ENCODE measurements at regions not wholly inside any gene's neighbourhood (a gene's known extent, or its start where the extent isn't known, plus 50 kb on each side); places are given as distances from the start of the nearest gene placed in this dataset.

DNA sequence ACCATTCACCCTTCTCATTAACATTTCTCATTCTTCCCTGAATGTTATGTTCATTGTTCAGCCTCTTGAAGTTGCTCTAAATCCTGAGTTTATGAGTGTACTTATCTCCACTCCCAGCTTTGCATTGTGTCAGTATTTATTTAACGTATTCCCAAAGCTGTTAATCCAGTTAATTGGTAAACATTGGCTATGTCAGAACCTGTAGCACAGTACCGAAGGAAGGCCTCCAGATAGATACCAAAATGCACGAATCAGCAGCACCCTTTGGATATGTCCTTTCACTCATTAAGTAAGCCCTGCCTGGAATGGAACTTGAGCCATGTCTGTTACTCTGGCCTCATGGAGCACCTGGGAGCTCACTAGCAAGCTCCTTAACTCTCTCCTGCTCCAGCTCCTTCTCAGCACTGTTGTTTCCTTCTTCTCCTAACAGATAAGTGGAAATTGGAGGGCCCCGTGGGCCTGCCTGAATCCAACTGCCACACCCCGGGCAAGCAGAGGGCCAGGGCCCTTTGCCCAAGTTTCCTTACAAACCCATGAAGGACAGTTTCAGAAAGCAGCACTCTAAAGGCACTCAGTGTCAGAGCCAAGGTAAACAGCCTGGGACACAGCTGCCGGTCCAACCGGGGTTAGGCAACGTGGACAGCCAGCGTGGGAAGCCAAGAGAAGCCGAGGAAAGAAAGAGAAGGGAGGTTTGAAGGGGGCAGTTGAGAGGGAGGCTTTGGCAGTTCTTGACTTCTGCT is 155.0 kb upstream of the SERP2 start:
- Histone ChIP-seq H3K9me3 (no peaks in the 10 kb centered on the region), H3K27ac (peak overlapping the region; percentile 55 to 88 (median 80)), H3K27me3 (no peaks in the 10 kb centered on the region), H3K4me1 (peaks cover 0 to 35% (median 12%) of the 10 kb centered on the region in 4 donors), H3K4me3 (no peak overlapping the region), H3K36me3 (no peaks in the 10 kb centered on the region)
- WGBS, 2 donors, result 51 to 54% methylated on average over 10 of the region's 10 CpGs
- peak; percentile 72 to 75 for DNase-seq (ENCODE audit: low spot score in 2 of 2)
- TF ChIP-seq EP300 (IDR thresholded peaks at IDR 0.05) (peak in 1 of 2 donors; percentile 84), POLR2A (IDR thresholded peaks at IDR 0.05) (no peak)

DNA sequence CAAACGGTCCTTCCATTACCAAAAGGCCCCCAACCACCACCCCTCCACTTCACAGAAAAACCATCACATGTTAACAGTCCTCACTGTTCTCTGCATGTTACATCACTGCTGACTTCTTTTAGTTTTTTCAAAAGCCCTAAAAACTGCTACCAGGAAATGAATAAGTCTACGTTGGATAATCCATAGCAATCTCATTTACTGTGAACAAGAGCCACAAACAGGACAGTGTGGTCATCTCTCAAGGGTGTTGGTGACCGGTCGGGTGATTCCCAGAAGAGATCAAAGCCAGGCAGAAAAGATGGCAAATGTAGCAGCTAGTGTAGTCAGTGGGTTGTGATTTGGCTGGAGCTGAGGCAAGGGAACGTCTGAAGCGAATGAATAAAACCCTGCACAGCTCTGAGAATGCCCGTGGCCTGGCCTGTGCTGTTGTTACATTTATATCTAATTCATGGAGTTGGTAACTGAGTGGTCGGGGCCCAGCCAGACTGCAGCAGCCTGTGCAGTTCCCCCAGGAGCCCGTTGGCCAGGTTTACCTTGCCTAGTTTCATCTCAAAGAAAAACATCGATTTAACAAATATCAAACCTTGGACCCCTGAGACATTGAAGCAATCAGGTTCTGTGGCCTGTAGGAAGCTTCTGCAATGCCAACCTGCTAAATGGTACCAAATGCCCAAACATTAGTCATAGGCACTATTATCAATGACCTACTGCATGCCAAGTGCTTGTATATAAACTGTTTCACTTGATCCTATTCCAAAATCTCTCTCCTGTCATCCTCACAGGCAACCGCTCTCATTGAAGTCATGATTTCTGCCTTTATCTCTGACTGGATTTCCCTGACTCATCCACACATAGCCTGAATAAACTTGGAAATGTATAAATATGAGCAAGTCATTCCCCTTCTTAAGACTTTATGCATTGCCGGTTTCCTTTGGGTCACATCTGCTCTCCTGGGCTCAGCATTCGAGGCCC is 153.8 kb upstream of the SERP2 start:
- no peak for DNase-seq (ENCODE audit: low spot score in 2 of 2)
- Histone ChIP-seq H3K4me3 (no peak overlapping the region), H3K4me1 (peaks cover 0 to 41% (median 12%) of the 10 kb centered on the region in 4 donors), H3K36me3 (no peaks in the 10 kb centered on the region), H3K9me3 (no peaks in the 10 kb centered on the region), H3K27me3 (no peaks in the 10 kb centered on the region), H3K27ac (peak overlapping the region; percentile 55 to 88 (median 80))
- no peak for TF ChIP-seq EP300 (IDR thresholded peaks at IDR 0.05)
- TF ChIP-seq, protein P1, sequence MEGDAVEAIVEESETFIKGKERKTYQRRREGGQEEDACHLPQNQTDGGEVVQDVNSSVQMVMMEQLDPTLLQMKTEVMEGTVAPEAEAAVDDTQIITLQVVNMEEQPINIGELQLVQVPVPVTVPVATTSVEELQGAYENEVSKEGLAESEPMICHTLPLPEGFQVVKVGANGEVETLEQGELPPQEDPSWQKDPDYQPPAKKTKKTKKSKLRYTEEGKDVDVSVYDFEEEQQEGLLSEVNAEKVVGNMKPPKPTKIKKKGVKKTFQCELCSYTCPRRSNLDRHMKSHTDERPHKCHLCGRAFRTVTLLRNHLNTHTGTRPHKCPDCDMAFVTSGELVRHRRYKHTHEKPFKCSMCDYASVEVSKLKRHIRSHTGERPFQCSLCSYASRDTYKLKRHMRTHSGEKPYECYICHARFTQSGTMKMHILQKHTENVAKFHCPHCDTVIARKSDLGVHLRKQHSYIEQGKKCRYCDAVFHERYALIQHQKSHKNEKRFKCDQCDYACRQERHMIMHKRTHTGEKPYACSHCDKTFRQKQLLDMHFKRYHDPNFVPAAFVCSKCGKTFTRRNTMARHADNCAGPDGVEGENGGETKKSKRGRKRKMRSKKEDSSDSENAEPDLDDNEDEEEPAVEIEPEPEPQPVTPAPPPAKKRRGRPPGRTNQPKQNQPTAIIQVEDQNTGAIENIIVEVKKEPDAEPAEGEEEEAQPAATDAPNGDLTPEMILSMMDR (IDR thresholded peaks at IDR 0.05), result no peak
- no peak for TF ChIP-seq POLR2A (IDR thresholded peaks at IDR 0.05)
- WGBS, 2 donors, result 77% methylated on average over 13 of the region's 13 CpGs

DNA sequence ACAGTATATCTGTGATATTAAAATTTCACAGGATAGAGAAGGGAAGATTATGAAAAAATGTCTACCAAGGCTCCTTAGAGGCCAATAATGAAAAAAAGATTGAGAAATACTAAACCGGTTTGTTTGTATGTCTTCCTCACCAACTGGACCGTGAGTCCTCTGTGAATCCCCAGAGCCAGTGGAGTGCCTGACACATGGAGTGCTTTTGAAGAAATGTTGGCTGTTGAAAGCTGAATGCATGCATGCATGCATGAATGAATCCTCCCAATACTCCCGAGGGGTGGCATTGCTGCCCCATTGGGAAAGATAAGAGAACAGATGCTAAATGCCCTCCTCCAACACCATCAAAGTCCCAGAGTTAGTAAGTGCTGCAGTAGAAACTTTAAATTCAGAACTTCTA is 152.7 kb upstream of the SERP2 start:
- peaks cover 0 to 49% (median 12%) of the 10 kb centered on the region in 4 donors for H3K4me1 ChIP-seq
- 67 to 78% methylated on average over 3 of the region's 3 CpGs for WGBS, 2 donors
- no peak for TF ChIP-seq POLR2A (IDR thresholded peaks at IDR 0.05)
- peak in 1 of 2 donors; percentile 52 for TF ChIP-seq EP300 (IDR thresholded peaks at IDR 0.05)
- TF ChIP-seq, protein P1 (IDR thresholded peaks at IDR 0.05), result no peak

DNA sequence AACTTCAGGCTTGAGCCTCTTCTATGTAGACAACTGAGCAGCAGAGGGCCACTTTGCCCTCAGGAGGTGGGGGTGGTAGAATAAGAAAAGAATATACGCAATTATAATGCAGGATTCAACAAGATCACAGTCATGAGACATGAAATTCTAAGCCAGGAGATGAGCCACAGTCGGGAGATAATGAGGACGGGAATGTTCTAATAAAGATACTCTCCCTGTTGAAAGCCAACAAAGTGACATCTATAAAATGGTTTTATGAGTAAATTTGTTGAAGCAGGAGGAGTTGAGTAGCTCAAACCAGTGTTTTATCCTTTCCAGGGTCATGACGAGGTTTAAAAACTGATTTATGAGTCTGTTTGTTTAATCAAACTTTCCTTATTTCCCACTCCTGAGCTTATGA is 152.0 kb upstream of the SERP2 start:
- H3K9me3 ChIP-seq, result no peaks in the 10 kb centered on the region
- TF ChIP-seq EP300 (IDR thresholded peaks at IDR 0.05) (no peak), POLR2A (IDR thresholded peaks at IDR 0.05) (no peak)
- TF ChIP-seq, protein P1 (IDR thresholded peaks at IDR 0.05), result no peak
- peak overlapping the region in 2 of 4 donors; percentile 26 to 40 for H3K27ac ChIP-seq
- no peak overlapping the region for H3K4me3 ChIP-seq
- H3K4me1 ChIP-seq, result peaks cover 0 to 49% (median 12%) of the 10 kb centered on the region in 4 donors
- DNase-seq (ENCODE audit: low spot score in 2 of 2), result no peak
- no peaks in the 10 kb centered on the region for H3K27me3 ChIP-seq
- 75 to 78% methylated on average over 4 of the region's 4 CpGs for WGBS, 2 donors
- H3K36me3 ChIP-seq, result no peaks in the 10 kb centered on the region

More for the DNA sequence above, 152.7 kb upstream of the SERP2 start:
- Histone ChIP-seq H3K4me3 (no peak overlapping the region), H3K9me3 (no peaks in the 10 kb centered on the region), H3K27ac (peak overlapping the region in 2 of 4 donors; percentile 26 to 40), H3K27me3 (no peaks in the 10 kb centered on the region), H3K36me3 (no peaks in the 10 kb centered on the region)
- peak in 1 of 2 donors; percentile 53 for DNase-seq (ENCODE audit: low spot score in 2 of 2)

DNA sequence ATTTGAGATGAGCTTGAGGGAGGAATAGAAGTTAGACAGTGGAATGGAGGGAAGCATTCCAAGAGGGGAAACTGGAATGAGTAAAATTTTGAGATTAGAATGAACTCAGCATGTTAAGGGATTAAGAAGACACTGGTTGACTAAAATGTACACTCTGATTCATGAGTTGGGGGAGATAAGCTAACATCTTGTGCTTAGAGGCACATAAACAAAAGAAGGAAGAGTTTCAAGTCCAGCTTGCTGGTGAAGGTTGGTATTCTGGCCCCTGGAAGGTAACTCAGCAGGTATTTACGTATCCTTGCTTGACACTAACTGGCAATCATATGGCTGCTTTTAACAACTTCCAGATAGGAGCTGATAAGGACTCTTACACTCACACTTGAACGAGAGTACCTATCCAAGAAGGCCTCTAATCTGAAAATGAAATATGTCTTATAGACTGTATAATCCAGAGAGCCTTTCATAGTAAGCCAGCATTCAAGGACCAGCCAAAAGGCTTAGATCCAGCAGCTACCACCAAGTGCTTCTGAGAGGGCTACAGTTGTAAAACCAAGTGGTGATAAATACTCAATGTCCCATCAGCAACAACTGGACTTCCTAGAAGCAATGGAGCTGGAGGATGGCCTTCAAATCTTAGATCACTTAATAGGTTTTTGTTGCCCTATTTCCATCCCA is 149.7 kb upstream of the SERP2 start:
- no peaks in the 10 kb centered on the region for H3K27me3 ChIP-seq
- H3K36me3 ChIP-seq, result no peaks in the 10 kb centered on the region
- no peak overlapping the region for H3K4me3 ChIP-seq
- TF ChIP-seq POLR2A (IDR thresholded peaks at IDR 0.05) (no peak), EP300 (IDR thresholded peaks at IDR 0.05) (no peak)
- TF ChIP-seq, protein P1 (IDR thresholded peaks at IDR 0.05), result no peak
- H3K4me1 ChIP-seq, result peaks cover 0 to 40% (median 10%) of the 10 kb centered on the region in 4 donors
- peak overlapping the region; percentile 50 to 92 (median 60) for H3K27ac ChIP-seq
- DNase-seq (ENCODE audit: low spot score in 2 of 2), result no peak
- WGBS, 2 donors, result 40 to 57% methylated on average over 2 of the region's 2 CpGs
- no peaks in the 10 kb centered on the region for H3K9me3 ChIP-seq

Data from tibial nerve (tissue), 4 donors.